Vagina (tissue), 2 donors: ENCODE measurements at regions not wholly inside any gene's neighbourhood (a gene's known extent, or its start where the extent isn't known, plus 50 kb on each side); places are given as distances from the start of the nearest gene placed in this dataset.

Experiments used
- CTCF ChIP-seq, 3 experiments: fragments of 450-650 bp in 2 of 3; fragments of 200-600 bp in 1 of 3; sonication (generic) in 1 of 3; IDR thresholded peaks; one replicate each; pipeline ENCODE4 v1.5.1; 2017 to 2019; ENCODE audit warnings: antibody characterized with exemption in 3 of 3, mild to moderate bottlenecking in 2 of 3, moderate library complexity in 2 of 3
- POLR2A ChIP-seq, 2 donors: fragments of 450-650 bp; IDR thresholded peaks; one replicate each; pipeline ENCODE4 v1.6.1; 2017; ENCODE audit warnings: antibody characterized with exemption in 2 of 2, mild to moderate bottlenecking in 2 of 2, moderate library complexity in 2 of 2

- TF ChIP-seq CTCF (IDR thresholded peaks at IDR 0.05) (no peak), POLR2A (IDR thresholded peaks at IDR 0.05) (no peak)
Measured at GRCh38 chr15:61479613-61480012, 250.5 kb upstream of the RORA start.
